ENCODE measurements at regions not wholly inside any gene's neighbourhood (a gene's known extent, or its start where the extent isn't known, plus 50 kb on each side); places are given as distances from the start of the nearest gene placed in this dataset.
A peak's percentile ranks its signal among the peaks of the same experiment; 100 is the strongest.

DNA sequence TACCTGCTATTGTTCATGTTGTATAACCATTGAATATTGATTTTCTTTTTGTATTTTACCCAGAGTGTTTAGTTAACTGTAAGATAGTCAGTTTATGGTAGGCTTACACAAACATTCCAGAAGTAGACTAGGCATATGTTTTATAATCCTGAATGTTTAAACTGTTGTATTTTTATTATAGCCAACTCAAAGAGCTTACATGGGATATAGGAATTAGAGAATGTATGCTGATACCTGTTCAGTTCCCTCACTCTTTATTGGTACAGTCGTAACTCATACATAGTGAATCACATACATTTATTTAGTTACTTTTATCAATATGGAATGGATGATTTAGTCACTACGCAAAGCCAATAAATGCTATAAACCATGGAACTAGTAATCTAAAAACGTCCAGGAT is 657.9 kb downstream of the SLITRK5 start:
- DNase-seq = no peak
- TF ChIP-seq POLR2A (IDR thresholded peaks at IDR 0.05; ENCODE audit: low read length) (no peak), GATA1 (IDR thresholded peaks at IDR 0.05; ENCODE audit: low read depth, low read length) (no peak)

DNA sequence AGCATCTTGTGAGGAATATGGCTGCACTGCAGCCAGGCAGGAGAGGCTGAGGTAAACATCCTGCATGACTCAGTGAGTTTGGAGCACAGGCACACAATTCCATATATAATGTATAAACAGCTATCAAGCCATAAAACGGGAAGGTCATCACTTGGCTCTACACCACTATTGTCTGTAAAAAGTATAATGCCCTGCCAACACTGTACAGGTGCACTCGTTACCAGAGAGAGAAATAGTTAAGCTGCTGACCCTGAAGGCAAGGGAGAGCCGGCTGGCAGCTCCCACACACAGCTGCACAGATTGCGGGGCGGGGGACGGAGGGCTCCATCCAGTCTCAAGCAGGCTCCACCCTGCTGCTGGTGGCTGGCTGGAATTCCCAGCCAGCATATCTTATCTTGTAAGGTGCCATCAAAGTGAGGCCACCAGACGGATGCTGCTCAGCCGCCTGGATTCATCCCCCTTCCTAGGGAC is 668.1 kb downstream of the SLITRK5 start:
- DNase-seq = no peak
- TF ChIP-seq POLR2A (IDR thresholded peaks at IDR 0.05; ENCODE audit: low read length) = no peak
- no peak for TF ChIP-seq GATA1 (IDR thresholded peaks at IDR 0.05; ENCODE audit: low read depth, low read length)

DNA sequence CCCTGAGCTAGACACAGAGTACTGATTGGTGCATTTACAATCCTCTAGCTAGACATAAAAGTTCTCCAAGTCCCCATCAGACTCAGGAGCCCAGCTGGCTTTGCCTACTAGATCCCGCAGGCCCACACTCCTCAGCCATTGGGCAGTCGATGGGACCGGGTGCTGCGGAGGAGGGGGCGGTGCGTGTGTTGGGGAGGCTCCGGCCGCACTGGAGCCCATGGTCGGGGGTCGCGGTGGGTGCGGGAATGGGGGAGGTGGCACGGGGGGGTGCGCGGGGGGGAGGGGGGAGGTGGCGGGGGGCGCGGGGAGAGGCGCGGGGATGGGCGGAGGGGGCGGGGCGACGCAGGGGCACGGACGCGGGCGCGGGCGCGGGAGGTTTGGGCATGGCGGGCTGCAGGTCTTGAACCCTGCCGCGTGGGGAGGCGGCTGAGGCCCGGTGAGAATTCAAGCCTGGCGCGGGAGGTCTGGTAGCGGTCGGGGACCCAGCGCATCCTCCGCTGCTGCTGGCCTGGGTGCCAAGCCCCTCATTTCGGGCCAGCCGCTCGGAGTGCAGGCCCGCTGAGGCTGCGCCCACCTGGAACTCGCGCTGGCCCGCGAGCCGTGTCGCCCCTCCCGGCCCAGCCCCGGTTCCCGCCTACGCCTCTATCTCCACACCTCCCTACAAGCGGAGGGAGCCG is 674.1 kb downstream of the SLITRK5 start:
- DNase-seq = no peak
- TF ChIP-seq GATA1 (IDR thresholded peaks at IDR 0.05; ENCODE audit: low read depth, low read length) (no peak), POLR2A (IDR thresholded peaks at IDR 0.05; ENCODE audit: low read length) (no peak)

DNA sequence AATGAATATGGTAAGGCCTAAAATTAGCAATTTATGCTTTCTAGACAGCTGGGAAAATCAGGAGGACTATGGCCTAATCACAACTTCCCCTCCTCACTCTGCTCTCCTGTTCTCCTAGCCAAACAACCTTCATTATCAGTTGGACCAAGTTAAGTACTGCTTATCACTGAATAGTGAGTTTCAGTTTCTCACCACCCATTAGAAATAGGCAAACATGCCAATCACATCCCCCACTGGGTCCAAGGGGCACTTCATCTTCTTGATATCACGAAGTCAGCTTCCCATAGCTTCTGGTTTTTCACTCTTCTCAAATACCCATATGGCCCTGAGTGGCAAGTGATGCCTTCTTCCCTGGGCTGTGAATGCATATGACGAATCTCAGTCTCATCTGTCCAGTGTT is 689.6 kb downstream of the SLITRK5 start:
- DNase-seq = peak in 1 of 2 experiments; percentile 1
- TF ChIP-seq GATA1 (IDR thresholded peaks at IDR 0.05; ENCODE audit: low read depth, low read length) (no peak), POLR2A (IDR thresholded peaks at IDR 0.05; ENCODE audit: low read length) (no peak)

DNA sequence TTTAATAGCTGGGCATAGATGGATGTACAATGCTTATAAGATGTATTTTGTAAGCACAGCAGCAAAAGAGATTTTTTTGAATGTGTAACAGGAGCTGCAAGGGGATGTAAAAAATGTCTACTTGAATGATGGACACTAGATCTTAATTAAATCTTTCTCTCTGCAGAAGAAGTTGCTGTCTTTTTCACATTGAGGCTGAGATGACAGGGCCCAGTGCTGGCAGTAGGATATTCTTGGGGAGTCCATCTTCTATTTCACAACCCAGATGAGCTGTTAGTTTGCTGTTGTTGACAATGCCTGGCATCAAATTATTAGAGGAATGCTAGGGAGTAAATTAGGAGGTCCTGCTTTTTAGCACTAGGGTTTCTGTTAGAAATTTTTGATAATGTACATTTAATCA is 698.7 kb downstream of the SLITRK5 start:
- no peak for DNase-seq
- TF ChIP-seq POLR2A (IDR thresholded peaks at IDR 0.05; ENCODE audit: low read length) (no peak), GATA1 (IDR thresholded peaks at IDR 0.05; ENCODE audit: low read depth, low read length) (no peak)

DNA sequence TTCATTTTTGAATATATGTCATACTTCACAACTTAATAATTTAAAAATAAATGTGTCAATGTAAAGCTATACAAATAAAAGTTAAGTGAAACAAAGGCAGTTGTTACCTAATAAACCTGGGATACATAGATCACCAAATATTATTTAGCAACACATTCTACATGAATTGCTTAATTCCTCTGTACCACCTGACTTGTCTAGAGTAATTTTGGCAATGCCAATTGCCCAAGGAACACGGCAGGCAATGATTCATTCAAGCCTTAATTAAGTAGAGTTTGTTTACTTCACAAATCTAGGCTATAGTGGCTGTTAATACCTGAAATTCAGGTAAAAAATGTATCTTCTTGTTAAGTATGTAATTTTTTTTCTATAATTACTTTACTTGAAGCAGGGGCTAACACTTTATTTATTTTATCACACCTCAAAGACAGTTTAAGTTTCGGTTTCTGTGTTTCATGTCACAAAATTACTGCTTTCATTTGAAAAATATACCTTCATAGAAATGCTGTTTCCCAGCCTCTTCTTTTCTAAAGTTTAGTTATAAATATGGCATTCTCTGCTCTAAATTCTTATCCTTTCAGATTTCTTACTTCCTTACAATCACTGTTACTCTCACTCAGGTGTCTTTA is 705.7 kb downstream of the SLITRK5 start:
- no peak for DNase-seq
- TF ChIP-seq GATA1 (IDR thresholded peaks at IDR 0.05; ENCODE audit: low read depth, low read length) = no peak
- no peak for TF ChIP-seq POLR2A (IDR thresholded peaks at IDR 0.05; ENCODE audit: low read length)

DNA sequence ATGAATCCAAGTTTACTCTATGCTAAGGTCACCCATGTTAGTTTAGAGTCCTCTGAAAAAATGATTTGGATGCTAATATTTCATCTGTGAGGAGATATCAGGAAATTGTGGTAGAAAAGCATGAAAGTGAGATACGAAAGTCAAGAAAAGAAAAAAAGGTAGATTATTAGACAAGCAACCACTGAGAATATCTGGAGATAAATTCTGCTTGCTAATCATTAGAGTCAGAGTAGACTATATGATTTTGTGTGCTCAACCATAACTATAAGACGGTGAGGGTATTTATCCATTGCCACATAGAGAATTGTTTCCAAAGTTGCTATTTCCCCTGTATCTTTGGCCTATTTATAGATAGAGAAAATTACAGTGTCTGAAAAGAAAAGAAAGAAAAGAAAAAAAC is 706.7 kb downstream of the SLITRK5 start:
- DNase-seq = no peak
- no peak for TF ChIP-seq POLR2A (IDR thresholded peaks at IDR 0.05; ENCODE audit: low read length)
- no peak for TF ChIP-seq GATA1 (IDR thresholded peaks at IDR 0.05; ENCODE audit: low read depth, low read length)

DNA sequence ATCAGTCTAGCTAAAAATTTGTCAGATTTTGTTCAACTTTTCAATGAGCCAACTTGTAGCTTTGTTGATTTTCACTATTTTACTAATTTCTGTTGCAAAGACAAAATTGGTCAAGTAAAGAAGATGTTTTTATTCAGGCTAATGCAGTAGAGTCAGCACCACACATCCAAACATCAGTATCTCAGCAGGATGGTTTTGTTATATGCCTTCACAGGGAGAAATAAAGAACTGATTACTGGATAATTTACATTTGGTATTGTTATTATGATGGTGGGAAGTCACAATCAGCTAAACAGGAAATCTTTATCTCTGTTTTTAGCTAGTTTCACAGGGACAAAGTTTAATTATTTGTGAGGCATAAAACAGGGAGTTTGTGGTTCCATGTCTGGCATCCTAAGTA is 713.4 kb downstream of the SLITRK5 start:
- DNase-seq = no peak
- TF ChIP-seq GATA1 (IDR thresholded peaks at IDR 0.05; ENCODE audit: low read depth, low read length) = no peak
- no peak for TF ChIP-seq POLR2A (IDR thresholded peaks at IDR 0.05; ENCODE audit: low read length)

DNA sequence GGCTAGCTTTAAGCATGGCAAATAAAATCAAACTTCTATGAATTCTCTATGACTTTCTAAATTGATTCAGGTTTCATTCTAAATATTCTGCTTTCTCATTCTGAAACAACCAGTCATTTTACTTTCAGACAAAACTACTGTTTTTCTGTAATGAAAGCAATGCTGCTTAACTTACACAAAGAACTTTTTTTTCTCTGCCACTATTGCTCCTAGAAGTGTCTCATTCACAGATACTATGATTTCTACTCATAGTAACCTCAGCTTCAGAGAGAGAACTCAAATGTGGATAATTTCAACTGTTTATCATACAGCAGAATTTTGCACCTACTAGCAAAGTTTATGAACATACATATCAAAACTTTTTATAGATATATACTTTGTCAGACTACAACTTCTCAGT is 724.6 kb downstream of the SLITRK5 start:
- DNase-seq = no peak
- TF ChIP-seq GATA1 (IDR thresholded peaks at IDR 0.05; ENCODE audit: low read depth, low read length) = no peak
- TF ChIP-seq POLR2A (IDR thresholded peaks at IDR 0.05; ENCODE audit: low read length) = no peak

DNA sequence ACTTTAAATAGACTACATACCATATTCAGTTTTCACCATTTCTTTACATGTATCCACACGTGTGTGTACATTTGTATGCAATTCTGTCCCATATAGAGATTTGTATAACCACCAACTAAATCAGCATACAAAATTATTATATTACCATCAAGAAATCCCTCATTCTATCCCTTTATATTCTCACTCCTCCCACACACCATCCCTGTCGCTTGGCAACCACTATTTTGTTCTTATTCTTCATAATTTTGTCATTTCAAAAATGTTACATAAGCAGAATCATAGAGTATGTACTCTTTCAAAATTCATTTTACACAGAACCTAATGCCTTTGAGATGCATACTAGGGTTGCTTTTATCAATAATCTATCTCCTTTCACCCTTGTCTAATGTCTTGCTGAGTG is 740.5 kb downstream of the SLITRK5 start:
- no peak for DNase-seq
- no peak for TF ChIP-seq GATA1 (IDR thresholded peaks at IDR 0.05; ENCODE audit: low read depth, low read length)

DNA sequence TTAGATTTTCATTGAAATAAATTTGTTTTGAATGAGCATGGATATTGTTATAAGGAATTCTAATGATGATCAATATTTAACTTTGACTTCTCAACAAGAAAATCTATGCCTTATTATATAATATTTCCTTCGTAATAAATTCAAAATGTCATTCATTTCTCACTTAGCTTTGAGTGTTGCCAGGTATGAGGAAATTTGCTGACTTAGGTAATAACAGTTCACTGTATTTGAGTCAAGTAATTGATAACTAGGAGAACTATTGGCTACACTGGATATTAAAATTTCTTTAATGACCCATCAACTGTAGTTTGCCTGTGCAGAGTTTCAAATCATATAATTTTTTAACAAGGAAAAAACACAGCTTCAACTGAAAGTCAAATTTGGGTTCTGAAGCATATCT is 746.6 kb downstream of the SLITRK5 start:
- TF ChIP-seq GATA1 (IDR thresholded peaks at IDR 0.05; ENCODE audit: low read depth, low read length) (no peak), POLR2A (IDR thresholded peaks at IDR 0.05; ENCODE audit: low read length) (no peak)
- no peak for DNase-seq

DNA sequence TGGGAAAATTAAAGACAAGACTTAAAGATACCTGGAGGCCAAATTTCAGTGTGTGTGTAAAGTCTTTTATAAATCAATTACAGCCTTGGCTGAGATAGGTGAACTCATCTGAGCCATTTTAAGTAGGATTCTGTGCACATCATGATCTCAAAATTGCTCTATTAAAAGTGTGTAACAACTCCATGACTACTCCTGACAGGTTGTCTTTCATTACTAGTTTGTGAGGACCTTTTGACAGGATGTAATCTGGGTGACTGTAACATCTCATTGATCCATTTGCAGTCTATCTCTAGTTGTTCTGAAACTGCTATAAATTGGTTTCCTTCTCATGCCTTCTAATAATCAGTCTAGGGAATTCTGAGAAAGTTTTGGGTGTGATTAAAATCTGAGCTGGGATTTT is 753.3 kb downstream of the SLITRK5 start:
- DNase-seq = no peak
- no peak for TF ChIP-seq POLR2A (IDR thresholded peaks at IDR 0.05; ENCODE audit: low read length)

DNA sequence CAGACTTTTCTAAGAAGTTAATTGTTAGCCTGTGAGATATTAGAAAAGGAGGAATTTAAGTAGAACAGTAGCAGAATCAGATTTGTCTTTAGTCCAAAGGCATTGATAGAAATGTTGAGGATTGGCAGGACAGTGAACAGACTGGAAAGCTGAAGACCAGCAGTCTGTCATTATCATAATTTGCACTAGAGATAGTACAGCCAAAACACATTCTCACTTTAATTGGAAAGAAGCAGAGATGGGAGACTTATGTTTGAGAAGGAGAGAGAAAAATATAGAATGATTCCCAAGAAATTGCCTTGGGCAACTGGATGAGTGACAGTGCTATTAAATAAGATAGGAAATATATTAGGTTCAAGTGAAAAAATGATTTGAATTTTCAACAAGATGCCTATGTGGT is 755.5 kb downstream of the SLITRK5 start:
- no peak for DNase-seq
- TF ChIP-seq GATA1 (IDR thresholded peaks at IDR 0.05; ENCODE audit: low read depth, low read length) = no peak
- no peak for TF ChIP-seq POLR2A (IDR thresholded peaks at IDR 0.05; ENCODE audit: low read length)

DNA sequence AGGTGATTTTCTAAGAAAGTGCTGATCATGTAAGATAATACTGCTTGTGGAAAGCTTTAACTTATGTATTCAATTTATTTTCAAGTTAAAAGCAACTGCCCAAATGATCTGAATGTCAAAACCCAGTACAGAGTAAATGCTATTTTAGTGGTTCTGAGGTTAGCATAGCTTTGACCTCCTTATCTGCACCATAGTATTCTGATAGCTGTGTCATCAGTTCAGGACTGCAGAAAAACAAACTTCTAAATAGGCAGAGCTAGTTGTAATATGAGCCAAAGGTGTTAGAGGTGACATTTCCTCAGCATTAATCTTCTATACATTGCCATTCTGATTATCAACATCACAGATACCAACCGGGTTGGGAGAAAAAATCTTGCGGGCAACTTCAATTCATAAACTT is 758.7 kb downstream of the SLITRK5 start:
- DNase-seq = no peak
- TF ChIP-seq GATA1 (IDR thresholded peaks at IDR 0.05; ENCODE audit: low read depth, low read length) = no peak
- TF ChIP-seq POLR2A (IDR thresholded peaks at IDR 0.05; ENCODE audit: low read length) = no peak

DNA sequence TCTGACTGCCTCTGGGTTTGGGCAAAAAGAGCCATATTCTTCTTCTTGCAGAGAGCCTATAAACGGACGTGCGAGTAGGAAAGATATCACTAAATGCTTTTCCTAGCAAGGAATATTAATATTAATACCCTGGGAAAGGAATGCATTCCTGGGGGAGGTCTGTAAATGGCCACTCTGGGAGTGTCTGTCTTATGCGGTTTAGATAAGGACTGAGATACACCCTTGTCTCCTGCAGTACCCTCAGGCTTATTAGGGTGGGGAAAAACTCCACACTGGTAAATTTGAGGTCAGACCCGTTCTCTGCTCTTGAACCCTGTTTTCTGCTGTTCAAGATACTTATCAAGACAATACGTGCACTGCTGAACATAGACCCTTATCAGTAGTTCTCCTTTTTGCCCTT is 763.8 kb downstream of the SLITRK5 start:
- TF ChIP-seq GATA1 (IDR thresholded peaks at IDR 0.05; ENCODE audit: low read depth, low read length) (no peak), POLR2A (IDR thresholded peaks at IDR 0.05; ENCODE audit: low read length) (no peak)
- no peak for DNase-seq

All from erythroblast (primary cell).